ENCODE measurements at regions not wholly inside any gene's neighbourhood (a gene's known extent, or its start where the extent isn't known, plus 50 kb on each side); places are given as distances from the start of the nearest gene placed in this dataset.
"Not testable (repeated sequence)": the region's sequence is repeated elsewhere in the genome, so short reads cannot be mapped to it uniquely, and the experiment has no call there.

- TF ChIP-seq CTCF (conservative IDR thresholded peaks at IDR 0.05; ENCODE audit: low read length), result no peak
- no peak overlapping the region for H3K4me3 ChIP-seq (ENCODE audit: low read length)
- DNase-seq (ENCODE audit: low read depth), result no peak
Observed at GRCh38 chr5:18397371-18397770, 763.1 kb downstream of the TAF11L14 start.

DNA sequence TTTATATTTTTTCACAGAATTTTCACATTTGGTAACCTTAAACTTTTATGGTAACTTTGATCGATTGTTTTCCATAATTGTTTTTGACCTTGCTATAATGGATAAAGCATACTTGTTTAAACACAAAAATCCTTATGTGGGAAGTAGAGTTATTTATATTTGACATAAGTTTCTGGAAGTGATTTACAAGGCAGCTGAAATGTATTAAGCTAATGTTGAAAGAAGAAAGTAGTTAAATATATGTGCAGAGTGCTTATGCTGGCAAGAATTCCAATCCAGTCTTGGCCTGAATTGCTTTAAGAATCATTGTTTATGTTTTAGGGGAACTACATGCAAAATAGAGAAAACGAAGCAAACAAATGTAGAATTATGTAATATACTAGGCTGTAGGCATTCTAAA is 763.6 kb downstream of the TAF11L14 start:
- no peak for TF ChIP-seq CTCF (conservative IDR thresholded peaks at IDR 0.05; ENCODE audit: low read length)
- no peak overlapping the region for H3K4me3 ChIP-seq (ENCODE audit: low read length)

GRCh38 chr5:18399461-18400327 is 765.4 kb downstream of the TAF11L14 start:
- not testable (repeated sequence) for DNase-seq (ENCODE audit: low read depth); H3K4me3 ChIP-seq (ENCODE audit: low read length)

More for the DNA sequence above, 763.6 kb downstream of the TAF11L14 start:
- no peak for DNase-seq (ENCODE audit: low read depth)

DNA sequence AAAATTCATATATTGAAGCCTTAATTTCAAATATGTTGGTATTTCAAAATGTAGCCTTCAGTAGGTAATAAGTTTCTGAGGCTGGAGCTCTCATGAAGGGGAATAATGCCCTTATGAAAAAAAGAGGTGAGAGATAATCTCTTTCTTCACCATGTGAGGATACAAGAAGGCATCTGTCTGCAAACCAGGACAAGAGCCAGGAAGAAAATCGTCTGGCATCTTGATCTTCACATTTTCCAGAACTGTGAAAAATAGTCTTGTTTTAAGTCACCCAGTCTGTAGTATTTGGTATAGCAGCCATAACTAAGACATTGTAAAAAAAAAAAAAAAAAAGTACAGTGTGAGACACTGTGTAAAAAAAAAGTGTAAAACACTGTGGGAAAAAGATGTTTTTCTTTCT is 768.9 kb downstream of the TAF11L14 start:
- no peak overlapping the region for H3K4me3 ChIP-seq (ENCODE audit: low read length)
- no peak for TF ChIP-seq CTCF (conservative IDR thresholded peaks at IDR 0.05; ENCODE audit: low read length)
- DNase-seq (ENCODE audit: low read depth), result no peak

- TF ChIP-seq CTCF (conservative IDR thresholded peaks at IDR 0.05; ENCODE audit: low read length), result no peak
- no peak overlapping the region for H3K4me3 ChIP-seq (ENCODE audit: low read length)
- DNase-seq (ENCODE audit: low read depth), result no peak
Observed at GRCh38 chr5:18403941-18404438, 769.7 kb downstream of the TAF11L14 start.

GRCh38 chr5:18420711-18421110 is 786.5 kb downstream of the TAF11L14 start:
- no peak overlapping the region for H3K4me3 ChIP-seq (ENCODE audit: low read length)
- no peak for DNase-seq (ENCODE audit: low read depth)
- TF ChIP-seq CTCF (conservative IDR thresholded peaks at IDR 0.05; ENCODE audit: low read length), result no peak

- H3K4me3 ChIP-seq (ENCODE audit: low read length), result no peak overlapping the region
- no peak for DNase-seq (ENCODE audit: low read depth)
- no peak for TF ChIP-seq CTCF (conservative IDR thresholded peaks at IDR 0.05; ENCODE audit: low read length)
Observed at GRCh38 chr5:18433336-18433735, 799.1 kb downstream of the TAF11L14 start.

Measured in AG10803 (cell line).